Smooth muscle cell (in vitro differentiated cells): ENCODE measurements at regions not wholly inside any gene's neighbourhood (a gene's known extent, or its start where the extent isn't known, plus 50 kb on each side); places are given as distances from the start of the nearest gene placed in this dataset.
"Not testable (repeated sequence)": the region's sequence is repeated elsewhere in the genome, so short reads cannot be mapped to it uniquely, and the experiment has no call there.

Experiments
- DNase-seq: peaks from one replicate; lab custom pipeline; 2025; ENCODE audit not compliant: unreplicated experiment; lab: John Stamatoyannopoulos, UW
- H2AFZ ChIP-seq: fragments of 200-600 bp; sonication (generic); 2 replicates; pipeline ENCODE4 v1.6.0; 2016; ENCODE audit warnings: antibody characterized with exemption, low read depth, mild to moderate bottlenecking
- H3F3A ChIP-seq: fragments of 200-600 bp; sonication (generic); 2 replicates; pipeline ENCODE4 v1.6.0; 2017; ENCODE audit warnings: antibody characterized with exemption, low read depth
- H3K27ac ChIP-seq: fragments of 200-600 bp; sonication (generic); 2 replicates; pipeline ENCODE4 v1.5.1; 2016; ENCODE audit warnings: low read depth, mild to moderate bottlenecking
- H3K27me3 ChIP-seq: fragments of 200-600 bp; sonication (generic); 2 replicates; pipeline ENCODE4 v1.6.1; 2016; ENCODE audit warnings: low read depth, mild to moderate bottlenecking
- H3K36me3 ChIP-seq: fragments of 200-600 bp; sonication (generic); 2 replicates; pipeline ENCODE4 v1.5.1; 2016; ENCODE audit warnings: low read depth
- H3K4me1 ChIP-seq: fragments of 200-600 bp; sonication (generic); 2 replicates; pipeline ENCODE4 v1.5.1; 2016; ENCODE audit warnings: low read depth
- H3K4me2 ChIP-seq: fragments of 200-600 bp; sonication (generic); 2 replicates; pipeline ENCODE4 v1.6.0; 2016; ENCODE audit warnings: mild to moderate bottlenecking
- H3K4me3 ChIP-seq: fragments of 200-600 bp; sonication (generic); 2 replicates; pipeline ENCODE4 v1.5.1; 2016; ENCODE audit warnings: mild to moderate bottlenecking
- H3K79me2 ChIP-seq: fragments of 200-600 bp; sonication (generic); 2 replicates; pipeline ENCODE4 v1.6.0; 2016; ENCODE audit warnings: low read depth, mild to moderate bottlenecking
- H3K9ac ChIP-seq: fragments of 200-600 bp; sonication (generic); 2 replicates; pipeline ENCODE4 v1.6.0; 2016; ENCODE audit warnings: low read depth
- H3K9me3 ChIP-seq: fragments of 200-600 bp; sonication (generic); replicated peaks from 2 replicates; pipeline ENCODE4 v1.5.1; 2016; ENCODE audit warnings: low read depth
- H4K20me1 ChIP-seq: fragments of 200-600 bp; sonication (generic); 2 replicates; pipeline ENCODE4 v1.6.0; 2016; ENCODE audit warnings: low read depth
- CTCF ChIP-seq: fragments of 200-600 bp; sonication (generic); IDR thresholded peaks from 2 replicates; pipeline ENCODE4 v1.5.1; 2017; ENCODE audit warnings: borderline replicate concordance, mild to moderate bottlenecking, antibody characterized with exemption; ENCODE audit not compliant: insufficient read depth, poor library complexity, severe bottlenecking
- WGBS: methylation state at CpG from one replicate; pipeline ENCODE4 v1.1.7; 2016; ENCODE audit warnings: low lambda C conversion rate; 5-methylcytosine and 5-hydroxymethylcytosine counted together

- TF ChIP-seq CTCF, result no peak
- peaks cover 26% of the 10 kb centered on the region for H3K79me2 ChIP-seq
- peak; percentile 18 for DNase-seq
- peaks cover 6% of the 10 kb centered on the region for H3K4me1 ChIP-seq
- H2AFZ ChIP-seq, result peak overlapping the region; percentile 85
- WGBS, result 1% methylated on average over 48 of the region's 48 CpGs
- no peak overlapping the region for H3K9ac ChIP-seq
- no peaks in the 10 kb centered on the region for H3K9me3 ChIP-seq
- H3K27me3 ChIP-seq, result no peaks in the 10 kb centered on the region
- peak overlapping the region; percentile 71 for H3K4me3 ChIP-seq
- no peak overlapping the region for H3K27ac ChIP-seq
- H3K4me2 ChIP-seq, result peak overlapping the region; percentile 88
- no peaks in the 10 kb centered on the region for H3F3A ChIP-seq
- no peaks in the 10 kb centered on the region for H3K36me3 ChIP-seq
- no peaks in the 10 kb centered on the region for H4K20me1 ChIP-seq
Observed at GRCh38 chrX:115968436-115969252, 201.9 kb upstream of the AGTR2 start.

GRCh38 chrX:115970718-115971117, 199.8 kb upstream of the AGTR2 start:
- no peak overlapping the region for H3K27ac ChIP-seq
- H3K9ac ChIP-seq, result no peak overlapping the region
- H3K79me2 ChIP-seq, result peaks cover 12% of the 10 kb centered on the region
- H3K4me3 ChIP-seq, result no peak overlapping the region
- H4K20me1 ChIP-seq, result no peaks in the 10 kb centered on the region
- H3K4me2 ChIP-seq, result no peak overlapping the region
- no peak for DNase-seq
- H3F3A ChIP-seq, result no peaks in the 10 kb centered on the region
- H3K36me3 ChIP-seq, result no peaks in the 10 kb centered on the region
- 83% methylated on average over 5 of the region's 5 CpGs for WGBS
- no peak overlapping the region for H2AFZ ChIP-seq
- no peak for TF ChIP-seq CTCF
- H3K27me3 ChIP-seq, result no peaks in the 10 kb centered on the region
- H3K9me3 ChIP-seq, result no peaks in the 10 kb centered on the region
- peaks cover 6% of the 10 kb centered on the region for H3K4me1 ChIP-seq

- no peak for DNase-seq
- H4K20me1 ChIP-seq, result no peaks in the 10 kb centered on the region
- no peaks in the 10 kb centered on the region for H3F3A ChIP-seq
- no peak for TF ChIP-seq CTCF
- no peaks in the 10 kb centered on the region for H3K27me3 ChIP-seq
- 14% methylated on average over 1 of the region's 1 CpG for WGBS
- no peak overlapping the region for H3K27ac ChIP-seq
- no peak overlapping the region for H3K4me2 ChIP-seq
- H3K36me3 ChIP-seq, result no peaks in the 10 kb centered on the region
- H2AFZ ChIP-seq, result peak overlapping the region; percentile 57
- H3K9me3 ChIP-seq, result no peaks in the 10 kb centered on the region
- H3K4me1 ChIP-seq, result peaks cover 3% of the 10 kb centered on the region
- H3K9ac ChIP-seq, result no peak overlapping the region
- no peak overlapping the region for H3K4me3 ChIP-seq
- no peaks in the 10 kb centered on the region for H3K79me2 ChIP-seq
Observed at GRCh38 chrX:115972717-115973116, 197.8 kb upstream of the AGTR2 start.

GRCh38 chrX:115978068-115978467, 192.5 kb upstream of the AGTR2 start:
- no peak for DNase-seq

GRCh38 chrX:115983148-115983547, 187.4 kb upstream of the AGTR2 start:
- 33% methylated on average over 1 of the region's 1 CpG for WGBS
- not testable (repeated sequence) for H3K9me3 ChIP-seq, H4K20me1 ChIP-seq, DNase-seq, H3K4me3 ChIP-seq, H3K4me1 ChIP-seq, H3K79me2 ChIP-seq, H3K36me3 ChIP-seq, H3F3A ChIP-seq, H3K27me3 ChIP-seq, H3K4me2 ChIP-seq, H2AFZ ChIP-seq, H3K27ac ChIP-seq, H3K9ac ChIP-seq

More at GRCh38 chrX:115978068-115978467, 192.5 kb upstream of the AGTR2 start:
- H4K20me1 ChIP-seq, result no peaks in the 10 kb centered on the region
- TF ChIP-seq CTCF, result no peak
- H3K27me3 ChIP-seq, result no peaks in the 10 kb centered on the region
- no peak overlapping the region for H3K9ac ChIP-seq
- no peaks in the 10 kb centered on the region for H3K79me2 ChIP-seq
- H3K27ac ChIP-seq, result no peak overlapping the region
- no peaks in the 10 kb centered on the region for H3K9me3 ChIP-seq
- H3F3A ChIP-seq, result no peaks in the 10 kb centered on the region
- no peak overlapping the region for H3K4me2 ChIP-seq
- H3K4me3 ChIP-seq, result no peak overlapping the region
- no peaks in the 10 kb centered on the region for H3K36me3 ChIP-seq
- no peaks in the 10 kb centered on the region for H3K4me1 ChIP-seq
- H2AFZ ChIP-seq, result no peak overlapping the region
- WGBS, result 44% methylated on average over 2 of the region's 2 CpGs
